ENCODE measurements at regions not wholly inside any gene's neighbourhood (a gene's known extent, or its start where the extent isn't known, plus 50 kb on each side); places are given as distances from the start of the nearest gene placed in this dataset.

GRCh38 chr18:39515299-39515698, 1949.7 kb upstream of the CELF4 start:
- TF ChIP-seq REST (IDR thresholded peaks at IDR 0.05), result no peak
- no peak for TF ChIP-seq FOXA1 (IDR thresholded peaks at IDR 0.05)
- TF ChIP-seq TAF1 (conservative IDR thresholded peaks at IDR 0.05), result no peak
- no peak for TF ChIP-seq ATF3 (IDR thresholded peaks at IDR 0.05)
- TF ChIP-seq CTCF (IDR thresholded peaks at IDR 0.05; ENCODE audit: low read depth, low read length, missing input control), result no peak
- TF ChIP-seq EGR1 (IDR thresholded peaks at IDR 0.05; ENCODE audit: low read depth in 2 of 2), result no peak
- no peak for TF ChIP-seq YY1 (IDR thresholded peaks at IDR 0.05)
- TF ChIP-seq RXRA (IDR thresholded peaks at IDR 0.05), result no peak
- TF ChIP-seq FOXA2 (IDR thresholded peaks at IDR 0.05), result no peak
- no peak for TF ChIP-seq NR2F2 (IDR thresholded peaks at IDR 0.05)
- no peak for TF ChIP-seq RAD21 (IDR thresholded peaks at IDR 0.05)
- TF ChIP-seq HNF4A (conservative IDR thresholded peaks at IDR 0.05), result no peak
- no peak for TF ChIP-seq HNF4G (IDR thresholded peaks at IDR 0.05)
- no peak for TF ChIP-seq GABPA (IDR thresholded peaks at IDR 0.05 in 1 of 2, conservative IDR thresholded peaks at IDR 0.05 in 1 of 2)
- no peak for TF ChIP-seq ZBTB33 (IDR thresholded peaks at IDR 0.05)
- no peak for TF ChIP-seq MAX (IDR thresholded peaks at IDR 0.05)
- 88% methylated on average over 3 of the region's 3 CpGs for WGBS

GRCh38 chr18:39513186-39513585, 1947.6 kb upstream of the CELF4 start:
- Histone ChIP-seq H3K4me3 (ENCODE audit: low read depth in 1 of 3, low read length in 3 of 3) (no peak overlapping the region), H3K27me3 (ENCODE audit: control insufficient read depth in 4 of 4, insufficient read depth in 4 of 4, low read length in 3 of 4) (peaks cover 0 to 2% (median 0%) of the 10 kb centered on the region in 4 donors), H3K27ac (ENCODE audit: low read depth in 1 of 2, low read length in 2 of 2) (no peak overlapping the region), H3K9ac (ENCODE audit: low read depth in 1 of 2, low read length in 2 of 2) (no peak overlapping the region), H3K4me1 (ENCODE audit: control insufficient read depth in 4 of 4, insufficient read depth in 4 of 4, low read length in 3 of 4) (no peaks in the 10 kb centered on the region), H3K9me3 (ENCODE audit: control insufficient read depth in 4 of 4, low read length in 3 of 4) (no peaks in the 10 kb centered on the region), H3K36me3 (ENCODE audit: control insufficient read depth in 4 of 4, insufficient read depth in 3 of 4, low read depth in 1 of 4, low read length in 3 of 4) (no peaks in the 10 kb centered on the region)
- DNase-seq (ENCODE audit: low spot score), result no peak
- 46% methylated on average over 3 of the region's 3 CpGs for WGBS
- TF ChIP-seq NR2F2 (IDR thresholded peaks at IDR 0.05), result no peak
- TF ChIP-seq RXRA (IDR thresholded peaks at IDR 0.05), result no peak
- TF ChIP-seq YY1 (IDR thresholded peaks at IDR 0.05), result no peak
- no peak for TF ChIP-seq MAX (IDR thresholded peaks at IDR 0.05)
- TF ChIP-seq FOXA2 (IDR thresholded peaks at IDR 0.05), result no peak
- TF ChIP-seq TAF1 (conservative IDR thresholded peaks at IDR 0.05), result no peak
- no peak for TF ChIP-seq HNF4G (IDR thresholded peaks at IDR 0.05)
- TF ChIP-seq JUND (IDR thresholded peaks at IDR 0.05), result no peak
- TF ChIP-seq FOXA1 (IDR thresholded peaks at IDR 0.05), result no peak
- TF ChIP-seq REST (IDR thresholded peaks at IDR 0.05), result no peak
- no peak for TF ChIP-seq HNF4A (conservative IDR thresholded peaks at IDR 0.05)
- no peak for TF ChIP-seq ZBTB33 (IDR thresholded peaks at IDR 0.05)

More at GRCh38 chr18:39515299-39515698, 1949.7 kb upstream of the CELF4 start:
- Histone ChIP-seq H3K4me3 (ENCODE audit: low read depth in 1 of 3, low read length in 3 of 3) (no peak overlapping the region), H3K9me3 (ENCODE audit: control insufficient read depth in 4 of 4, low read length in 3 of 4) (no peaks in the 10 kb centered on the region), H3K27me3 (ENCODE audit: control insufficient read depth in 4 of 4, insufficient read depth in 4 of 4, low read length in 3 of 4) (no peaks in the 10 kb centered on the region), H3K9ac (ENCODE audit: low read depth in 1 of 2, low read length in 2 of 2) (no peak overlapping the region), H3K4me1 (ENCODE audit: control insufficient read depth in 4 of 4, insufficient read depth in 4 of 4, low read length in 3 of 4) (no peaks in the 10 kb centered on the region), H3K27ac (ENCODE audit: low read depth in 1 of 2, low read length in 2 of 2) (no peak overlapping the region), H3K36me3 (ENCODE audit: control insufficient read depth in 4 of 4, insufficient read depth in 3 of 4, low read depth in 1 of 4, low read length in 3 of 4) (no peaks in the 10 kb centered on the region)
- DNase-seq (ENCODE audit: low spot score), result no peak

Measured in liver (tissue), 8 donors.